Superior temporal gyrus (tissue), 1 donor: ENCODE measurements at regions not wholly inside any gene's neighbourhood (a gene's known extent, or its start where the extent isn't known, plus 50 kb on each side); places are given as distances from the start of the nearest gene placed in this dataset.
"Not testable (repeated sequence)": the region's sequence is repeated elsewhere in the genome, so short reads cannot be mapped to it uniquely, and the experiment has no call there.

ENCODE experiments used
- DNase-seq: peaks from one replicate; pipeline ENCODE4 v3.0.0-alpha.2; 2016; ENCODE audit errors: extremely low spot score

GRCh38 chr2:118791483-118791882 is 56.0 kb downstream of the EN1 start:
- DNase-seq: no peak

DNA sequence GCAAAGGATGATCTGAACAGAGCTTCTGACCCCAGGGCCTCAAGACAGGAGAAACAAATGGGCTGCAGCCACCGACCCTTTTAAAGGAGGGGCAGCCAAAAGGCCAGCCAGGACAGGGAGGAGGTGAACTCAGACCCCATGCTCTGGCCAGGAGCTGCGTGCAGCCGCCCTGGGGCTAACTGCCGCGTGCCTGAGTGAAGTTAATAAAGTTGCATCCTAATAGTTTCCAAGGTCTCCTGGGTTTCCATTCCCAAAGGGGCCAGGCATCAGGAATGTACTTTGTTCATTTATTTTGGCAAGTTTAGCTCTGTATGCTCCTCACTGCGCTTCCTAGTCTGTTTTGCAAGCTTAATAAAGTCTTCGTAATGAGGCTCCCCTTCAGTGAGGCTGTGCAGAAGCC is 60.7 kb downstream of the EN1 start:
- no peak for DNase-seq

GRCh38 chr2:118784860-118785259 is 62.6 kb downstream of the EN1 start:
- DNase-seq: no peak

GRCh38 chr2:118779362-118779761 is 68.1 kb downstream of the EN1 start:
- no peak for DNase-seq

- DNase-seq: no peak
Measured at GRCh38 chr2:118774458-118775133, 72.9 kb downstream of the EN1 start.

- no peak for DNase-seq
Measured at GRCh38 chr2:118773826-118774225, 73.6 kb downstream of the EN1 start.

- DNase-seq: no peak
Measured at GRCh38 chr2:118772487-118773200, 74.8 kb downstream of the EN1 start.

DNA sequence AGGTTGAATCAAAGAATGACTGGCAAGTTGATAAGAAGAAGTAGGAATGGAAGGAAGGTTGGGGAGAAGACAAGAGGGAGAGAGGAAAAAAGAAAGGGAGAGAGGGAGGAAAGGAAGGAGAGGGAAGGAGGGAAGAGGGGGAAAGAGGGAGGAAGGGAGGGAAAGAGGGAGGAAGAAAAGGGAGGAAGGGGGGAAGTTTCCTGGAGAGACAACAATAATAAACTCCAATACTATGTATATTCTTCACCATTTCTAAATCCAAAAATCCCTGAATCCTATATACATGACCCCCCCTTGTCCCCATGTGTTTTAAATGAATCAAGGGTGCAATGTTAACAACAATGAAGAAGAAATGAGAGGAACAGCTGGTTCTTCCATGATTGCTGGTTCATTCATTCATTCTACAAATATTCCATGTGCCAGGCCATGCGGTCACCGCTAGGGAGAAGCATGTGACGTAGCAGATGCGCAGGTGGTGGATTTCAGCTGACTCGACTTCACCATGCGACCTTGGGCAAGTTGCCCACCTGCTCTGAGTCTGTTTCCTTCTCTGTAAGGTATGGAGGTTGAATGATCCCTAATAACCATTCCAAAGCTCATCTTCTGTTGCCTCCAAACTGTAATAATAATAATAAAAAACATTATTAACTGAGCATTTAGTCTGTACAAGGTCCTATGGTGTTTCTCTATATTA is 77.6 kb downstream of the EN1 start:
- no peak for DNase-seq

GRCh38 chr2:118766871-118767270 is 80.6 kb downstream of the EN1 start:
- DNase-seq: no peak

GRCh38 chr2:118764855-118765254 is 82.6 kb downstream of the EN1 start:
- no peak for DNase-seq

- no peak for DNase-seq
Measured at GRCh38 chr2:118763797-118764196, 83.7 kb downstream of the EN1 start.

GRCh38 chr2:118762290-118762689 is 85.2 kb downstream of the EN1 start:
- no peak for DNase-seq

- no peak for DNase-seq
Measured at GRCh38 chr2:118761771-118762170, 85.7 kb downstream of the EN1 start.

GRCh38 chr2:118755901-118756300 is 91.5 kb downstream of the EN1 start:
- no peak for DNase-seq

GRCh38 chr2:118755384-118755783 is 92.1 kb downstream of the EN1 start:
- DNase-seq: no peak

GRCh38 chr2:118752762-118753429 is 94.6 kb downstream of the EN1 start:
- DNase-seq: no peak

GRCh38 chr2:118750959-118751565 is 96.4 kb downstream of the EN1 start:
- no peak for DNase-seq

DNA sequence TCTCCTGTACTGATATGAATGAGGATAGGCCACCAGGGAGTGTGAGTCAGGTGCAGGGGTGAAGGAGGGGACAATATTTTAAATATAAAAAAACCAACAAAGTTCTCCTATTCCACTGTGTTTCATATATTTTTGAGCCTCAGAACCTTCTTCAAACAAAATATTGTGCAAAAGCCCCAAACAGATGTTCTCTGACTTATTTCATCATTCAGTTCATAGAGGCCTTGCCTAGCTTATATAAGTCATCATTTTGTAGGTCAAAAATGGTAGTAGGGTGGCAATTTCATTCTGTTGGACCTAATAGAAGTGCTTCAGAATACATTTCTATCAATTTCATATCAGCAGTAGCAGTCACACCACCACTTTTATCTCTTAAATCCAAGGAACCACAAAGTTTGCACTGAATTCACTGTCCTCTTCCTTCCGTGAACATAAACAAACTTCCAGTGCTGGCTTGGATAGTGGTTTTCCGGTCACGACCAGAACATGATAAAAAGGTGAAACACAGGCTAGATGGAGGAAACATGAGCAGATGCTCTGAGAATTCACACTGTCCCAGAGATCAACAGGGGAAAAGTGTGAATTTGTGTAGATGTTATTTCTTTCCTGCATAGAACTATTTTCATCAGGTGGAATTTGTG is 99.1 kb downstream of the EN1 start:
- DNase-seq: no peak

DNA sequence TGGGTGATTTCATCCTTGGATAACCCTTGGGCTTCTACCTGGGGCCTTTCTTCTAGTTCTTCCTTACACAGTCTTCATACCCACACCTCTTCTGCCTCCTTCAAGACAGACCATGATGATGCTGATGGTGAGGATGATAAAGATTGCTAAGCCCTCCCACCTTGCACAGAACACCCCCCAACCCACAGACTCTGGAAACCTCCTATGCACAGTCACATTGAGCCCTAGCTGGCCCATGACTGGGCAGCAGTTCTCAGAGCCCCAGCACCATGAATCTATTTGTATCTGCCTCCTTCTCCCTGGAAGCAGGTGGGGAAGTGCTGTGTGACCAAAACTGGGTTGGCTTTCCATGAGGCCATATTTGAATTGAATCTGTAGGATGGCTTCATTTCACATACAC is 99.8 kb downstream of the EN1 start:
- DNase-seq: no peak

DNA sequence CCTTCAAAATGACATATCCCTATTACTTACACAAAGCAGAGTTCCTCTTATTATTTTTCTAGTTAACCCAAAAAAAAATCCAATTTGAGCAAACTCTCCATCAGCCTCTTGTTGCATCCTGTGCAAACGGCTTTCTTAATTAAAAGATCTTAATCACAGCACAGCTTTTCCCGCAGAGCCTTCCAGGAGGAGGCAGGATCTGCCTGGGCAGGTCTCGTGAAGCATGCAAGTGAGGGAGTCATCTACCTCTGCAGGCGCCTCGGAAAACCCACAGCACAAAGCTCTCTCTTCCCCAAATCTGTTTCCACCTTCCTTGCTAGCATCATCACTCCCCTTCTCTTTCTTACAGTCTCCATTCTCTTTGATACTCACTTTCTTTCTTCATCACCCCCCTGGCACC is 100.4 kb downstream of the EN1 start:
- DNase-seq: no peak

- not testable (repeated sequence) for DNase-seq
Measured at GRCh38 chr2:118744682-118745181, 102.7 kb downstream of the EN1 start.
